SK-N-SH treated with all-trans-retinoic acid at 6 μM for 48 hours (cell line): ENCODE measurements at regions not wholly inside any gene's neighbourhood (a gene's known extent, or its start where the extent isn't known, plus 50 kb on each side); places are given as distances from the start of the nearest gene placed in this dataset.
"Not testable (repeated sequence)": the region's sequence is repeated elsewhere in the genome, so short reads cannot be mapped to it uniquely, and the experiment has no call there.

Experiments
- ATAC-seq: fragments of 200-7000 bp; cut with Tn5 transposase; 3 replicates; pipeline ENCODE4 v1.9.1; 2020; ENCODE audit warnings: mild to moderate bottlenecking, moderate library complexity
- ARNTL ChIP-seq: fragments of 450-650 bp; formaldehyde crosslinking; IDR thresholded peaks from 2 replicates; pipeline ENCODE4 v1.5.0; 2020; ENCODE audit warnings: low read depth, mild to moderate bottlenecking, moderate library complexity, borderline replicate concordance
- BACH2 ChIP-seq: fragments of 250-450 bp; sonication (Bioruptor Pico); IDR thresholded peaks from 2 replicates; pipeline ENCODE4 v1.9.0; 2021; ENCODE audit warnings: mild to moderate bottlenecking, borderline replicate concordance
- CSDC2 ChIP-seq: fragments of 250-450 bp; sonication (Bioruptor Pico); IDR thresholded peaks from 2 replicates; pipeline ENCODE4 v1.5.0; 2020; ENCODE audit warnings: mild to moderate bottlenecking, moderate library complexity
- CSRNP3 ChIP-seq: fragments of 250-450 bp; sonication (Bioruptor Pico); IDR thresholded peaks from 2 replicates; pipeline ENCODE4 v1.5.1; 2021; ENCODE audit warnings: mild to moderate bottlenecking, moderate library complexity
- ESRRG ChIP-seq: fragments of 250-450 bp; sonication (Bioruptor Pico); IDR thresholded peaks from 2 replicates; pipeline ENCODE4 v1.6.1; 2021; ENCODE audit warnings: mild to moderate bottlenecking
- GLIS3 ChIP-seq: fragments of 250-450 bp; sonication (Bioruptor Pico); IDR thresholded peaks from 2 replicates; pipeline ENCODE4 v1.5.0; 2020; ENCODE audit warnings: mild to moderate bottlenecking, moderate library complexity
- ISL1 ChIP-seq: fragments of 250-450 bp; sonication (Bioruptor Pico); IDR thresholded peaks from 2 replicates; pipeline ENCODE4 v2.1.2; 2022; ENCODE audit warnings: mild to moderate bottlenecking, moderate library complexity
- OSR1 ChIP-seq: fragments of 250-450 bp; sonication (Bioruptor Pico); IDR thresholded peaks from 2 replicates; pipeline ENCODE4 v1.8.0; 2022; ENCODE audit warnings: moderate library complexity, mild to moderate bottlenecking, inconsistent platforms
- PPARA ChIP-seq: fragments of 250-450 bp; sonication (Bioruptor Pico); IDR thresholded peaks from 2 replicates; pipeline ENCODE4 v1.5.0; 2020; ENCODE audit warnings: mild to moderate bottlenecking, borderline replicate concordance
- RARB ChIP-seq: fragments of 250-450 bp; sonication (Bioruptor Pico); IDR thresholded peaks from 2 replicates; pipeline ENCODE4 v1.8.0; 2021; ENCODE audit warnings: mild to moderate bottlenecking, moderate library complexity
- SNAI2 ChIP-seq: fragments of 250-450 bp; sonication (Bioruptor Pico); IDR thresholded peaks from 2 replicates; pipeline ENCODE4 v1.5.0; 2020; ENCODE audit warnings: mild to moderate bottlenecking, moderate library complexity
- TOX ChIP-seq: fragments of 250-450 bp; sonication (Bioruptor Pico); IDR thresholded peaks from 2 replicates; pipeline ENCODE4 v1.8.0; 2021; ENCODE audit warnings: mild to moderate bottlenecking, moderate library complexity, borderline replicate concordance
- TSHZ2 ChIP-seq: fragments of 250-450 bp; sonication (Bioruptor Pico); IDR thresholded peaks from 2 replicates; pipeline ENCODE4 v1.5.0; 2020; ENCODE audit warnings: mild to moderate bottlenecking, moderate library complexity
- ZC3H10 ChIP-seq: fragments of 250-450 bp; sonication (Bioruptor Pico); IDR thresholded peaks from 2 replicates; pipeline ENCODE4 v1.5.1; 2021; ENCODE audit warnings: mild to moderate bottlenecking, moderate library complexity
- ZFP3 ChIP-seq: fragments of 250-450 bp; sonication (Bioruptor Pico); IDR thresholded peaks from 2 replicates; pipeline ENCODE4 v1.5.0; 2020; ENCODE audit warnings: mild to moderate bottlenecking, moderate library complexity
- ZFP30 ChIP-seq: fragments of 450-650 bp; formaldehyde crosslinking; IDR thresholded peaks from 2 replicates; pipeline ENCODE4 v1.5.0; 2022; ENCODE audit warnings: mild to moderate bottlenecking, moderate library complexity
- ZNF565 ChIP-seq: fragments of 450-650 bp; formaldehyde crosslinking; conservative IDR thresholded peaks from 2 replicates; pipeline ENCODE4 v1.5.0; 2020; ENCODE audit warnings: low read depth, mild to moderate bottlenecking, moderate library complexity
- ZNF70 ChIP-seq: fragments of 450-650 bp; formaldehyde crosslinking; IDR thresholded peaks from 2 replicates; pipeline ENCODE4 v1.5.0; 2020; ENCODE audit warnings: mild to moderate bottlenecking, moderate library complexity
- ZNF8 ChIP-seq: fragments of 450-650 bp; formaldehyde crosslinking; IDR thresholded peaks from 2 replicates; pipeline ENCODE4 v1.5.0; 2020; ENCODE audit warnings: mild to moderate bottlenecking, moderate library complexity
- TF ChIP-seq, protein P1 (sequence below): fragments of 250-450 bp; sonication (Bioruptor Pico); IDR thresholded peaks from 2 replicates; pipeline ENCODE4 v1.5.1; 2020; ENCODE audit warnings: low read depth, mild to moderate bottlenecking, moderate library complexity
- TF ChIP-seq, protein P2 (sequence below): fragments of 250-450 bp; sonication (Bioruptor Pico); IDR thresholded peaks from 2 replicates; pipeline ENCODE4 v1.8.0; 2021; ENCODE audit warnings: low read depth, mild to moderate bottlenecking, moderate library complexity, borderline replicate concordance
- TF ChIP-seq, protein P3 (sequence below): fragments of 250-450 bp; sonication (Bioruptor Pico); IDR thresholded peaks from 2 replicates; pipeline ENCODE4 v1.8.0; 2020; ENCODE audit warnings: mild to moderate bottlenecking, moderate library complexity, borderline replicate concordance

GRCh38 chr6:2600363-2600762, 150.4 kb downstream of the MYLK4 start:
- TF ChIP-seq, protein P1, sequence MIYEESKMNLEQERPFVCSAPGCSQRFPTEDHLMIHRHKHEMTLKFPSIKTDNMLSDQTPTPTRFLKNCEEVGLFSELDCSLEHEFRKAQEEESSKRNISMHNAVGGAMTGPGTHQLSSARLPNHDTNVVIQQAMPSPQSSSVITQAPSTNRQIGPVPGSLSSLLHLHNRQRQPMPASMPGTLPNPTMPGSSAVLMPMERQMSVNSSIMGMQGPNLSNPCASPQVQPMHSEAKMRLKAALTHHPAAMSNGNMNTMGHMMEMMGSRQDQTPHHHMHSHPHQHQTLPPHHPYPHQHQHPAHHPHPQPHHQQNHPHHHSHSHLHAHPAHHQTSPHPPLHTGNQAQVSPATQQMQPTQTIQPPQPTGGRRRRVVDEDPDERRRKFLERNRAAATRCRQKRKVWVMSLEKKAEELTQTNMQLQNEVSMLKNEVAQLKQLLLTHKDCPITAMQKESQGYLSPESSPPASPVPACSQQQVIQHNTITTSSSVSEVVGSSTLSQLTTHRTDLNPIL, result no peak
- no peak for TF ChIP-seq BACH2 (CRISPR knock-in tag)
- no peak for TF ChIP-seq ZNF8 (CRISPR knock-in tag)
- TF ChIP-seq, protein P2, sequence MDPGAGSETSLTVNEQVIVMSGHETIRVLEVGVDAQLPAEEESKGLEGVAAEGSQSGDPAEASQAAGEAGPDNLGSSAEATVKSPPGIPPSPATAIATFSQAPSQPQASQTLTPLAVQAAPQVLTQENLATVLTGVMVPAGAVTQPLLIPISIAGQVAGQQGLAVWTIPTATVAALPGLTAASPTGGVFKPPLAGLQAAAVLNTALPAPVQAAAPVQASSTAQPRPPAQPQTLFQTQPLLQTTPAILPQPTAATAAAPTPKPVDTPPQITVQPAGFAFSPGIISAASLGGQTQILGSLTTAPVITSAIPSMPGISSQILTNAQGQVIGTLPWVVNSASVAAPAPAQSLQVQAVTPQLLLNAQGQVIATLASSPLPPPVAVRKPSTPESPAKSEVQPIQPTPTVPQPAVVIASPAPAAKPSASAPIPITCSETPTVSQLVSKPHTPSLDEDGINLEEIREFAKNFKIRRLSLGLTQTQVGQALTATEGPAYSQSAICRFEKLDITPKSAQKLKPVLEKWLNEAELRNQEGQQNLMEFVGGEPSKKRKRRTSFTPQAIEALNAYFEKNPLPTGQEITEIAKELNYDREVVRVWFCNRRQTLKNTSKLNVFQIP (CRISPR knock-in tag), result no peak
- no peak for TF ChIP-seq TSHZ2 (CRISPR knock-in tag)
- no peak for TF ChIP-seq ARNTL
- no peak for TF ChIP-seq RARB
- TF ChIP-seq ZNF70 (CRISPR knock-in tag), result no peak
- TF ChIP-seq TOX (CRISPR knock-in tag), result no peak
- no peak for TF ChIP-seq ESRRG
- TF ChIP-seq, protein P3, sequence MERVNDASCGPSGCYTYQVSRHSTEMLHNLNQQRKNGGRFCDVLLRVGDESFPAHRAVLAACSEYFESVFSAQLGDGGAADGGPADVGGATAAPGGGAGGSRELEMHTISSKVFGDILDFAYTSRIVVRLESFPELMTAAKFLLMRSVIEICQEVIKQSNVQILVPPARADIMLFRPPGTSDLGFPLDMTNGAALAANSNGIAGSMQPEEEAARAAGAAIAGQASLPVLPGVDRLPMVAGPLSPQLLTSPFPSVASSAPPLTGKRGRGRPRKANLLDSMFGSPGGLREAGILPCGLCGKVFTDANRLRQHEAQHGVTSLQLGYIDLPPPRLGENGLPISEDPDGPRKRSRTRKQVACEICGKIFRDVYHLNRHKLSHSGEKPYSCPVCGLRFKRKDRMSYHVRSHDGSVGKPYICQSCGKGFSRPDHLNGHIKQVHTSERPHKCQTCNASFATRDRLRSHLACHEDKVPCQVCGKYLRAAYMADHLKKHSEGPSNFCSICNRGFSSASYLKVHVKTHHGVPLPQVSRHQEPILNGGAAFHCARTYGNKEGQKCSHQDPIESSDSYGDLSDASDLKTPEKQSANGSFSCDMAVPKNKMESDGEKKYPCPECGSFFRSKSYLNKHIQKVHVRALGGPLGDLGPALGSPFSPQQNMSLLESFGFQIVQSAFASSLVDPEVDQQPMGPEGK, result no peak
- no peak for TF ChIP-seq ZFP3 (CRISPR knock-in tag)
- no peak for TF ChIP-seq ZFP30
- no peak for ATAC-seq

DNA sequence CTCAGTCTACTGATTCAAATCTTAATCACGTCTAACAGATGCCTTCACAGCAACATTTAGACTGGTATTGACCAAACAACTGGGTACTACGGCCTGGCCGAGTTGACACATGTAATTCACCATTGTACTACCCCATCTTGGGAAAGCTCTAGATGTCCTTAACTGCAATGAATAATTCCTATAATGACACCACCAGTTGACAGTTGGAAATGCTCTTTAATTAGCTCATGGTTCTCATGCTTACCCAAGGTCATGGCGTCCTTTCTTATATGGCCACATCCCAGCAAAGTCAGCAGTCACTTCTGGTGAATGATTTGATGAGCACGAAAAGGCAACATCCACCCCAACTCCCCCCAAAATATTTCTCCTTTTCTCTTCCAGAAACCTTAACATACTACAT, 150.9 kb downstream of the MYLK4 start:
- no peak for TF ChIP-seq TOX (CRISPR knock-in tag)
- ATAC-seq, result no peak

- TF ChIP-seq SNAI2 (CRISPR knock-in tag) (no peak), ZC3H10 (CRISPR knock-in tag) (no peak), OSR1 (CRISPR knock-in tag) (no peak), ARNTL (no peak), ZFP3 (CRISPR knock-in tag) (no peak), ZNF70 (CRISPR knock-in tag) (no peak), ZNF565 (CRISPR knock-in tag) (no peak), CSDC2 (CRISPR knock-in tag) (no peak), ZFP30 (no peak), TSHZ2 (CRISPR knock-in tag) (no peak), RARB (no peak), ESRRG (no peak)
- ATAC-seq, result no peak
Measured at GRCh38 chr6:2598867-2599266, 151.9 kb downstream of the MYLK4 start.

DNA sequence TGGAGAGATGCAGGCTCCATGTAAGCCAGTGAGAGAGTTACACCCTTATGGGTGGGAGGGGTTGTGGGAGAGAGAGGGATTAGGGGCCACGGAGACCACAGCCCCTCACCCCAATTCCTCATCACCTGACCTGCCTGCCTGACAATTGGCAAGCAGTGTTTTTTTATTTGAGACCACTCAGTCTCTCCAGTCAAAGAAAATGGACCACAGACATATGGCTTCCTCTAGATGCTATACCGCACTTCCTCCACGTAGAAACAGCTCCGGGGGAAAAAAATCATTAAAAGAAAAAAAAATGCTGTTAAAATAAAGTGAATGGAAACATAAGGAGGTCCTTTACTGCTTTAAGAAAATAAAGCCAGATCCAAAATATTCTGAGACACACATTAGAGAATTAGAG, 152.7 kb downstream of the MYLK4 start:
- TF ChIP-seq RARB (no peak), ZC3H10 (CRISPR knock-in tag) (no peak), ZNF8 (CRISPR knock-in tag) (no peak), ZNF565 (CRISPR knock-in tag) (no peak), ISL1 (CRISPR knock-in tag) (no peak), PPARA (CRISPR knock-in tag) (no peak), CSRNP3 (CRISPR knock-in tag) (no peak), GLIS3 (CRISPR knock-in tag) (no peak), ZFP3 (CRISPR knock-in tag) (no peak), ZNF70 (CRISPR knock-in tag) (no peak), SNAI2 (CRISPR knock-in tag) (no peak)
- TF ChIP-seq, protein P2 (CRISPR knock-in tag), result no peak
- no peak for ATAC-seq

GRCh38 chr6:2597457-2597856, 153.3 kb downstream of the MYLK4 start:
- ATAC-seq, result not testable (repeated sequence)
